DOHH2 (cell line): ENCODE measurements at regions not wholly inside any gene's neighbourhood (a gene's known extent, or its start where the extent isn't known, plus 50 kb on each side); places are given as distances from the start of the nearest gene placed in this dataset.
"Not testable (repeated sequence)": the region's sequence is repeated elsewhere in the genome, so short reads cannot be mapped to it uniquely, and the experiment has no call there.

Experiments
- H3F3A ChIP-seq: fragments of 200-600 bp; sonication (generic), shearing (Covaris generic); 2 replicates; pipeline ENCODE4 v1.6.0; 2016; ENCODE audit warnings: antibody characterized with exemption, mild to moderate bottlenecking; ENCODE audit not compliant: control insufficient read depth, insufficient read depth
- H3K27ac ChIP-seq: fragments of 200-600 bp; sonication (generic); 2 replicates; pipeline ENCODE4 v1.5.1; 2014; ENCODE audit warnings: low read depth, mild to moderate bottlenecking, low read length, moderate library complexity
- H3K27me3 ChIP-seq: fragments of 200-600 bp; sonication (generic); 2 replicates; pipeline ENCODE4 v1.6.1; 2014; ENCODE audit warnings: mild to moderate bottlenecking, low read length, mixed read lengths; ENCODE audit not compliant: control insufficient read depth
- H3K36me3 ChIP-seq: fragments of 200-600 bp; sonication (generic); 2 replicates; pipeline ENCODE4 v1.6.1; 2014; ENCODE audit warnings: mild to moderate bottlenecking, low read length, moderate library complexity, mixed read lengths; ENCODE audit not compliant: control insufficient read depth
- H3K4me1 ChIP-seq: fragments of 200-600 bp; sonication (generic); 2 replicates; pipeline ENCODE4 v1.6.1; 2014; ENCODE audit warnings: mild to moderate bottlenecking, low read length, mixed read lengths; ENCODE audit not compliant: control insufficient read depth
- H3K4me2 ChIP-seq: fragments of 200-600 bp; sonication (generic); 2 replicates; pipeline ENCODE4 v1.6.0; 2014; ENCODE audit warnings: mild to moderate bottlenecking, low read length, moderate library complexity
- H3K4me3 ChIP-seq: fragments of 200-600 bp; sonication (generic); 2 replicates; pipeline ENCODE4 v1.5.1; 2014; ENCODE audit warnings: mild to moderate bottlenecking, low read length, mixed read lengths
- H3K79me2 ChIP-seq: fragments of 200-600 bp; sonication (generic); 2 replicates; pipeline ENCODE4 v1.6.1; 2014; ENCODE audit warnings: mild to moderate bottlenecking, low read length, mixed read lengths; ENCODE audit not compliant: control insufficient read depth
- H3K9me2 ChIP-seq: fragments of 200-600 bp; sonication (generic); replicated peaks from 2 replicates; pipeline ENCODE4 v1.6.1; 2014; ENCODE audit warnings: mild to moderate bottlenecking, low read length, mixed read lengths; ENCODE audit not compliant: control insufficient read depth
- H3K9me3 ChIP-seq: fragments of 200-600 bp; sonication (generic); 2 replicates; pipeline ENCODE4 v1.6.1; 2014; ENCODE audit warnings: antibody characterized with exemption, low read length, mixed read lengths; ENCODE audit not compliant: control insufficient read depth, insufficient read depth
- H4K20me1 ChIP-seq: fragments of 200-600 bp; sonication (generic); 2 replicates; pipeline ENCODE4 v1.6.0; 2014; ENCODE audit warnings: low read depth, mild to moderate bottlenecking, antibody characterized with exemption, low read length, moderate library complexity; ENCODE audit not compliant: control insufficient read depth, insufficient read depth
- CTCF ChIP-seq: fragments of 200-600 bp; sonication (generic); IDR thresholded peaks from one replicate; pipeline ENCODE4 v1.5.1; 2014; ENCODE audit warnings: antibody characterized with exemption, mild to moderate bottlenecking, low read depth, low read length; ENCODE audit not compliant: poor library complexity, severe bottlenecking
- EZH2phosphoT487 ChIP-seq: fragments of 200-600 bp; sonication (generic); IDR thresholded peaks from 2 replicates; pipeline ENCODE4 v1.6.1; 2017; ENCODE audit warnings: borderline replicate concordance, mild to moderate bottlenecking, antibody characterized with exemption, low read length, moderate library complexity, mixed read lengths

- no peaks in the 10 kb centered on the region for H3K4me1 ChIP-seq
Measured at GRCh38 chr3:73258057-73258456, 196.6 kb downstream of the EBLN2 start.

GRCh38 chr3:73259291-73259690 is 197.8 kb downstream of the EBLN2 start:
- Histone ChIP-seq H3K27ac (no peak overlapping the region), H4K20me1 (no peaks in the 10 kb centered on the region), H3K4me2 (no peak overlapping the region), H3K9me2 (no peaks in the 10 kb centered on the region), H3K4me3 (no peak overlapping the region), H3K9me3 (no peaks in the 10 kb centered on the region), H3K4me1 (no peaks in the 10 kb centered on the region), H3K36me3 (no peaks in the 10 kb centered on the region), H3K27me3 (no peaks in the 10 kb centered on the region), H3F3A (no peaks in the 10 kb centered on the region), H3K79me2 (no peaks in the 10 kb centered on the region)
- TF ChIP-seq EZH2phosphoT487 (no peak), CTCF (no peak)

More at GRCh38 chr3:73258057-73258456, 196.6 kb downstream of the EBLN2 start:
- H3K4me3 ChIP-seq, result no peak overlapping the region
- H3F3A ChIP-seq, result no peaks in the 10 kb centered on the region
- H3K9me3 ChIP-seq, result no peaks in the 10 kb centered on the region
- no peaks in the 10 kb centered on the region for H3K27me3 ChIP-seq
- TF ChIP-seq EZH2phosphoT487 (no peak), CTCF (no peak)
- H3K4me2 ChIP-seq, result no peak overlapping the region
- no peaks in the 10 kb centered on the region for H3K36me3 ChIP-seq
- no peaks in the 10 kb centered on the region for H3K79me2 ChIP-seq
- no peak overlapping the region for H3K27ac ChIP-seq
- H3K9me2 ChIP-seq, result no peaks in the 10 kb centered on the region
- H4K20me1 ChIP-seq, result no peaks in the 10 kb centered on the region

GRCh38 chr3:73259856-73260255 is 198.4 kb downstream of the EBLN2 start:
- Histone ChIP-seq H3K4me2 (no peak overlapping the region), H3K27ac (no peak overlapping the region), H3K27me3 (no peaks in the 10 kb centered on the region), H3K4me1 (no peaks in the 10 kb centered on the region), H3F3A (no peaks in the 10 kb centered on the region), H3K4me3 (no peak overlapping the region), H3K36me3 (no peaks in the 10 kb centered on the region), H4K20me1 (no peaks in the 10 kb centered on the region), H3K9me3 (no peaks in the 10 kb centered on the region), H3K9me2 (no peaks in the 10 kb centered on the region), H3K79me2 (no peaks in the 10 kb centered on the region)
- TF ChIP-seq CTCF (no peak), EZH2phosphoT487 (no peak)

- H3F3A ChIP-seq, H3K4me3 ChIP-seq: not testable (repeated sequence)
Measured at GRCh38 chr3:73266558-73266957, 205.1 kb downstream of the EBLN2 start.

GRCh38 chr3:73269126-73269525 is 207.7 kb downstream of the EBLN2 start:
- H3K4me2 ChIP-seq, H3F3A ChIP-seq, H3K27me3 ChIP-seq, H3K79me2 ChIP-seq, H3K27ac ChIP-seq, H3K4me3 ChIP-seq, H3K9me3 ChIP-seq, H4K20me1 ChIP-seq, H3K4me1 ChIP-seq, H3K36me3 ChIP-seq, H3K9me2 ChIP-seq: not testable (repeated sequence)

More at GRCh38 chr3:73266558-73266957, 205.1 kb downstream of the EBLN2 start:
- H3K27me3 ChIP-seq, H3K9me2 ChIP-seq, H3K9me3 ChIP-seq, H3K36me3 ChIP-seq, H3K4me1 ChIP-seq, H3K79me2 ChIP-seq, H3K27ac ChIP-seq, H4K20me1 ChIP-seq, H3K4me2 ChIP-seq: not testable (repeated sequence)
